NCI-H1417 (cell line): ENCODE measurements at regions not wholly inside any gene's neighbourhood (a gene's known extent, or its start where the extent isn't known, plus 50 kb on each side); places are given as distances from the start of the nearest gene placed in this dataset.

Source experiments
- DNase-seq, 3 experiments: peaks; one replicate each; lab custom pipeline; 2025; lab: John Stamatoyannopoulos, UW

- DNase-seq = no peak
These were observed 79.1 kb downstream of the INHBB start for GRCh38 chr2:120425014-120425413.

- no peak for DNase-seq
These were observed 82.8 kb downstream of the INHBB start for GRCh38 chr2:120428748-120429147.

- DNase-seq = peak in 1 of 3 experiments; percentile 18
These were observed 83.9 kb downstream of the INHBB start for GRCh38 chr2:120429586-120430500.

DNA sequence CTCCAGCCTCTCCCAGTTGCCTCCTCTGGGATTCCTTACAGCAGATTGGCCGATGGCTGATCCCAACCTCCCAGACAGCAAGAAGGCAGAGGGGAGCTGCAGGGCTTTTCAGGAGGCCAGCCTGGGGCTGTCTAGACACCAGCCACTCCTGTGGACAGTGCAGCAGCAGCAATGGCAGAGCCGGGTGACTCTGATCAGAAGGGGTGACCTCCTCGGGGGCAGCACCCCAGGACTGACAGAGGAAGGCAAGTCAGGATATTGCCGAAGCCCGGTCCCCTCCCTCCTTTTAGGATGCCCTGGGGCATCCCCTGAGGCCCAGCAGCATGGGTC is 84.5 kb downstream of the INHBB start:
- DNase-seq = no peak

- DNase-seq = no peak
These were observed 85.0 kb downstream of the INHBB start for GRCh38 chr2:120430957-120431356.

DNA sequence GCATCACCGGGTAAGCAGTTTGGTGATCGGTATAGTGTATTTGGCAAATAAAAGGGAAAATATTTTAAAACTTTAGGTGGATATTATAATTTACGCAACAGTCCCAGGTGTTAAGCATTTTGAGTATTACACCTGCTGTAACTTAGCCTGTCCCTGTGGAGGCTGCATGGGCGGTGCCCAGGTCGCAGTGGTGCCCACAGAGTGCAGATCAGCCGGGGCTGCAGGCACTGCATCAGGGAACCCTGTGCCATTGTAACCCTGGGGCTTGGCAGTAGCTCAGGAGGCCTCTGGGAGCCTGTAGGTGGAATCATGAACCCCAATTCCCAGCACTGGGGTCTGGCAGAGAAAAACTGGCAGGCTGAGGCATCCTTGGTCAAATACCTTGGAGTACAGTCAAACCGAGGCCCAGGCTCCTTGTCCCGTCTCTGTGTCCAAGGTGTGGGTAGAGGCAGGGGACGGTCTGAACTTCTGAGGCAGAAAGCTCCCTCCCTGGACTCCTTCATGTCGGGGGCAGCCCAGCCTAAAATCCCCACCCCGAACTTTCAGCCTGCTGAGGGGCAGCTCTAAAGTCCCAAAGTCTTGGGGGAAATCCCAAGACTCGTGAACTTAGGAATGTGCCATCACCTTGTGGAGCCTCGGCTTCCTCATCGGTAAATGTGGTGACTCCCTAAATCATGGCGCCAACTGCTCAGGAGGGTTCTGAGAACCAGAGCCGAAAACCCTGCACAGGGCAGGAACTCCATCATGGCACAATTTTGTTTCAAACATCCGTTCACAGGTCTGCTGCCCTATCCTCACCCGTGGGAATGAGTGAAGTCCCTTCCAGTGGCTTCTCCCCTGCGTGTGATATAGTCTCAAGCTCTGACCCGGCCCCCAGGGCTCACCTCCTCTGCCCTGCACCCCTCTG is 85.7 kb downstream of the INHBB start:
- DNase-seq = no peak

DNA sequence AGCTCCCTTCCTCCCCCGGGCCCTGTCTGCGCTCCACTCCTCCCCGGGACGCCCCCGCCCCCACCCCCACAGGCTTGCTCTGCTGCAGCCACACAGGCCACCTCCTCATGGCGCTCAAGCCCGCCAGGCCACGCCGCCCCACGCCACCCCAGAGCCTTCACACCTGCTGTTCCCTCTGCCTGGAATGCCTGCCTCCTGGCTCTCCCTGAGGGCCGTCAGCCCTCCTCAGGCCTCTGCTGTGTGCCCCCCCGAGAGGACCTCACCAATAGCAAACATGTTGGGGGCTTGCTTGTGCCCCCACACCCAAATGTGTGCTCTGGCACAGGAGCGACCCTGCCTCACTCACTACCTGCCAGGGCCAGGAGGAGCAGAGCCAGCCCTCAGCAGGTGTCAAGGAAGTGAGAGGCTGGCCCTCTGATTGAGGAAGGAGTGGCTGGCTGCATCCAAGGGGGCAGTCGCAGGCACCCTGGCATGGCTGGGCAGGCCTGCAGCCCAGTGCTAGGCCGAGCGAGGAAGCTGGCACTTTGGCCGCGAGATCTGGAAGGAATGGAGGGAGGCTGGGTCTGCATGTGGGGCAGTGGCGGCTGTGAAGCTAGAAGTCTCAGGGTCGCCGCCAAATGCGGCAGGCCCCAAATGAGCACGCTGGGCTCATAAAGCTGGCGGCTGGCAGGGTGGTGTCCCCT is 86.5 kb downstream of the INHBB start:
- DNase-seq = no peak

- no peak for DNase-seq
These were observed 87.3 kb downstream of the INHBB start for GRCh38 chr2:120432976-120433815.

- DNase-seq = no peak
These were observed 87.9 kb downstream of the INHBB start for GRCh38 chr2:120433816-120434290.

GRCh38 chr2:120434492-120435308 is 88.8 kb downstream of the INHBB start:
- DNase-seq = no peak

DNA sequence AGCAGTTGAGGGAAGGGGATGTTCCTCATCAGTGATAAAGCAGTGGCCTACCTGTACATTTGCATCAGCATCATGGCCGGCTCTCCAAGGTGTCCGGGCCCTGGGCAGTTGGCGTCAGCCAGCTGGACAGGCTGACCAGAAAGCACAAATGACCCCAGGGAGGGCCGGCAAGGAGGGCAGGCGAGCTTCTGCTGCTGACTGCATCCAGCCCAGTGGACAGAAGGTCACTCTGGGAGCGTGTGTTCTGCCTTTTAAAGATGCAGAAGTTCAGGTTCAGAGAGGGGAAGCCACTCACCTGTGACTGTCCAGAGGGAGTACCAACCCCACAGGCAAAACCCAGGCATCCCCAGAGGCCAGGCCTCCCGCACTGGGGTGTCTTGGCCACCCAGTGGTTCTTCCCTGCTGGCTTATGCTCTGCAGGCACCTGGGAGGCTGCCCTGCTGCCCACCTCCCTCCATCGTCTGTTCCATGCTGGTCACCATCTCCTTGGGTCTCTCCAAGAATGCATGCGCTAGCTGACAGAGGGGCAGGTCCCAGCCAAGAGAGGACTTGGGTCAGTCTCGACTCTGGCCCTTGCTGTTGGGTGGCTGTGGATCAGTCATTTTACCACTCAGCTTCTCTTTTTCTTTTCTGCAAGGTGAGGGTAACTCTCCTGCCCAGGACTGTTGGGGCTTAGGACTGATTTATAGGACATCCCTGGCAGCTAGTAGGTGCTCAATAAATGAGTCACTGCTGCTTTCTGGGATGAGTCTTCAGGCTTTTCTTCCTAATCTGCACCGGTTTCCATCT is 89.9 kb downstream of the INHBB start:
- DNase-seq = no peak

- no peak for DNase-seq
These were observed 90.5 kb downstream of the INHBB start for GRCh38 chr2:120436460-120436739.

- DNase-seq = peak; percentile 4 to 76 (median 54)
These were observed 91.1 kb downstream of the INHBB start for GRCh38 chr2:120436885-120437603.

DNA sequence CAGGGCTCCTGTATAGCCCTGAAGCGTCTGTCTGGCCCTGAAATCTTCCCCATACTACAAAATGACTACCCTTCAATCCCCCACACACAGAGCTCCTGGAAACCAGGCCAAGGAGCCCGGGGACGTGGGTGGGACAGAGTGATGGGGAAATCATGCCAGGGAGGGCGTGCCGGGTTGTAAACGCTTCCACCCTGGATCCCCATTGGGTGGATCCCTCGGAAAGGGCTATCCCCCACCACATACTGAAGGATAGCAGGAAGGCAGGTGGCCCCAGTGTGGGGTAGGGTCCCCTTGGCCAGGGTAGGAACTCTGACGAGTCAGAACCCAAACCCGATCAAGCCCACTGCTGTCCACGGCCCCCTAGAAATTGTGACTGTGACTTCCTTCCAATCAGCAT is 91.7 kb downstream of the INHBB start:
- no peak for DNase-seq

DNA sequence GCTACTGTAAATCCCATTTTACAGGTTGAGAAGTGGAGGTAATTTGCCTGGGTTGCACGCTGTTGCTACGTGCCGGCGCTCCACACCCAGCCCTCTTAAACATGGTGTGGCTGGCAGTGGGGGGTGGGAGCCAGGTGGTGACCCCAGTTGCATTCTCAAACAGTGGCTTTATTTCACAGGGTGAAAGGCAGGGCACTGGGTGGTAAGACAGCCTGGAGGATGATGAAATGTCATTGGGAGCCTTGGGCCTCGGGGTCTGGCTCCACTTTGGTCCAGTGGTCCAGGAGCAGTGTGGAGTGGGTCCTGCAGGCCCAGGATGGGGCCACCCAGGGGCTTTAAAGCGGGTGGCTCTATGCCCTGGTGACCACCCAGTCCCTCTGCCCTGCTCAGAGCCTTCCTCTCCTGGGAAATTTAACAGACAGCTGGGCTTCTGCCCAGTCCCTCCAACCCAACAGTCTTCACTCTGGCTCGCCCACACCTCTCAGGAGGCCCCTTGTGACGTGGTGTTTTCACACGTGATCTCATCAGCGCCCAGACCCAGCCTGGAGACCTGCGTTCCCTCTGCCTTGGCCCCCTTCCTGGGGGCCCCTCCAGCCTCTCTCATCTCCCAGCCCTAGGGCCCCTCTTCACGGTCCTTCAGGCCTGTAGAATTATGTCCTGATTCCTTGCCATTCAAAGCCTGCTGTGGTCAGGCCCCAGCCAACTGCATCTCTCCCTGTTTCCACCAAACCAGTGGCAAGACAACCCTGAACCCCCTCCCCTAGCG is 92.5 kb downstream of the INHBB start:
- DNase-seq = no peak

- no peak for DNase-seq
These were observed 93.1 kb downstream of the INHBB start for GRCh38 chr2:120439067-120439368.

DNA sequence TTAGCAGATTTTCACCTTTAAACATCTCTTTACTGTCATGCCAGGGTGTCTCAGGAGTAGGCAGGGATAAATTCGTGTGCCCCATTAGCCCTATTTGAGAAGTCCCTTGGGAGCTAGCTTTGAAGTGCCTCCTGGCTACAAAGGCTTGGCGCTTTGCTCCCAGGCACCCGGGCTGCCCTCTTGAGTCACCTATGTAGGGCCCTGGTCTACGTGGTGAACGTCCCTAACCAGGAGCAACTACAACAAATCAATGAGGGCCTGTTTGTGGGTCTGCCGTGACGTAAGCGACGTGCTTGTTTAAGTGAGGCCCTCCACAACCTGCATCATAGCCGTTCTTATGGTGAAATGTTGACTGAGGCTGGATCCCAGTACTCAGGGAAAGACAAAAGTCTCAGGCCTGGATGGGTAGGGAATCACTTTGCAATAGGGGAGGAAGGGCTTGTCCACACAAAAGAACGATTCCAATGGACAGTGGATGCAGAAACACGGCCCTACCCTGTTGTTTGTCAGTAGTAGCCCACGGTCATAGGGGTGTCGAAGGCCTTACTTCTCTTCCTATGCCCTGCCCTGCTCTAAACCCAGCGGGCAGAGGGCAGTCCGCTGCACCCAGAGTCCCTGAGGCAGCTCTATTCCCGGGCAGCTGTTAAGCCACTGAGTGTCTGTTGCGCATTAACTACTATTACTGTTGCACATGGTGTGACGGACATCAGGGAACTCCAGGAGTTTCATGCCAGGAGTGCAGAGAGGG is 93.9 kb downstream of the INHBB start:
- peak in 2 of 3 experiments; percentile 5 to 7 for DNase-seq
